OCI-LY7 (cell line): ENCODE measurements at regions not wholly inside any gene's neighbourhood (a gene's known extent, or its start where the extent isn't known, plus 50 kb on each side); places are given as distances from the start of the nearest gene placed in this dataset.
"Not testable (repeated sequence)": the region's sequence is repeated elsewhere in the genome, so short reads cannot be mapped to it uniquely, and the experiment has no call there.

Experiments used
- BruUV-seq: library from RNA; stranded (reverse); fragments of 400-500 nt; replicated peaks from 2 replicates; lab custom pipeline; 2021; lab: Mats Ljungman, UMichigan
- CTCF ChIA-PET: fragments of 300-600 bp; sonication (Branson Sonifier 250); formaldehyde crosslinking; loops from one replicate; lab custom pipeline; 2022; ENCODE audit warnings: antibody characterized with exemption; ENCODE audit not compliant: unreplicated experiment; lab: Charles Lee
- POLR2A ChIA-PET: fragments of 300-600 bp; sonication (Branson Sonifier 250); formaldehyde crosslinking; loops from one replicate; lab custom pipeline; 2022; ENCODE audit warnings: antibody characterized with exemption; lab: Charles Lee
- DNase-seq: peaks from one replicate; pipeline ENCODE4 v3.0.0-alpha.2; 2015; ENCODE audit warnings: low spot score
- H2AFZ ChIP-seq: fragments of 200-600 bp; sonication (generic), shearing (Covaris generic); 2 replicates; pipeline ENCODE4 v1.6.1; 2014; ENCODE audit warnings: mild to moderate bottlenecking, antibody characterized with exemption, low read length, moderate library complexity
- H3K27ac ChIP-seq: fragments of 200-600 bp; sonication (generic); 2 replicates; pipeline ENCODE4 v1.5.1; 2014; ENCODE audit warnings: mixed run types, low read depth, mild to moderate bottlenecking, moderate library complexity, low read length, inconsistent platforms; ENCODE audit not compliant: poor library complexity, severe bottlenecking
- H3K36me3 ChIP-seq: fragments of 200-600 bp; sonication (generic); 2 replicates; pipeline ENCODE4 v1.6.1; 2014; ENCODE audit warnings: mild to moderate bottlenecking, antibody characterized with exemption, low read length, moderate library complexity, mixed read lengths; ENCODE audit not compliant: insufficient read depth
- H3K4me1 ChIP-seq: fragments of 200-600 bp; sonication (generic); 2 replicates; pipeline ENCODE4 v1.5.1; 2014; ENCODE audit warnings: mild to moderate bottlenecking, low read length; ENCODE audit not compliant: insufficient read depth, poor library complexity, severe bottlenecking
- H3K4me2 ChIP-seq: fragments of 200-600 bp; sonication (generic); 2 replicates; pipeline ENCODE4 v1.6.1; 2014; ENCODE audit warnings: mild to moderate bottlenecking, low read length
- H3K4me3 ChIP-seq: fragments of 200-600 bp; sonication (generic); 2 replicates; pipeline ENCODE4 v1.5.1; 2014; ENCODE audit warnings: mild to moderate bottlenecking, low read depth, low read length; ENCODE audit not compliant: poor library complexity, severe bottlenecking
- H3K79me2 ChIP-seq: fragments of 200-600 bp; sonication (generic); 2 replicates; pipeline ENCODE4 v1.6.1; 2016; ENCODE audit warnings: low read depth, mild to moderate bottlenecking, low read length, moderate library complexity, mixed read lengths; ENCODE audit not compliant: insufficient read depth
- H3K9me2 ChIP-seq: fragments of 200-600 bp; sonication (generic); 2 replicates; pipeline ENCODE4 v1.6.1; 2016; ENCODE audit warnings: mild to moderate bottlenecking, low read length, mixed read lengths; ENCODE audit not compliant: insufficient read depth
- H3K9me3 ChIP-seq: fragments of 200-600 bp; sonication (generic); 2 replicates; pipeline ENCODE4 v1.6.1; 2014; ENCODE audit warnings: mild to moderate bottlenecking, mixed run types, low read length, mixed read lengths
- H4K20me1 ChIP-seq: fragments of 200-600 bp; sonication (generic); 2 replicates; pipeline ENCODE4 v1.6.1; 2014; ENCODE audit warnings: mild to moderate bottlenecking, antibody characterized with exemption, low read length, moderate library complexity, mixed read lengths; ENCODE audit not compliant: insufficient read depth
- CTCF ChIP-seq: fragments of 200-600 bp; sonication (generic); conservative IDR thresholded peaks from 2 replicates; pipeline ENCODE4 v1.5.1; 2014; ENCODE audit warnings: mild to moderate bottlenecking, antibody characterized with exemption, low read length, moderate library complexity, mixed read lengths
- EZH2phosphoT487 ChIP-seq: fragments of 200-600 bp; sonication (generic); IDR thresholded peaks from 2 replicates; pipeline ENCODE4 v1.6.1; 2018; ENCODE audit warnings: low read depth, borderline replicate concordance, mild to moderate bottlenecking, mixed run types, antibody characterized with exemption, low read length, moderate library complexity, mixed read lengths
- intact Hi-C: fragments of 100-400 bp; cut with micrococcal nuclease; formaldehyde crosslinking; loops from one replicate; pipeline ENCODE4 v1.10.0; 2022; ENCODE audit not compliant: unreplicated experiment

GRCh38 chr5:60458666-60459065 is 241.3 kb downstream of the DEPDC1B start:
- H3K4me3 ChIP-seq: no peak overlapping the region
- no peaks in the 10 kb centered on the region for H3K9me2 ChIP-seq
- no peak overlapping the region for H3K4me2 ChIP-seq
- no peaks in the 10 kb centered on the region for H3K4me1 ChIP-seq
- no peaks in the 10 kb centered on the region for H4K20me1 ChIP-seq
- TF ChIP-seq EZH2phosphoT487 (no peak), CTCF (no peak)
- H3K27ac ChIP-seq: no peak overlapping the region
- intact Hi-C loops: no loop called here
- BruUV-seq: no TSS peak
- no peak for DNase-seq
- H2AFZ ChIP-seq: no peak overlapping the region
- POLR2A ChIA-PET: no interaction called here
- H3K36me3 ChIP-seq: no peaks in the 10 kb centered on the region
- CTCF ChIA-PET: no interaction called here
- H3K9me3 ChIP-seq: no peaks in the 10 kb centered on the region
- no peaks in the 10 kb centered on the region for H3K79me2 ChIP-seq

GRCh38 chr5:60457233-60457632 is 242.7 kb downstream of the DEPDC1B start:
- H3K4me2 ChIP-seq: no peak overlapping the region
- H3K9me3 ChIP-seq: no peaks in the 10 kb centered on the region
- H3K4me1 ChIP-seq: no peaks in the 10 kb centered on the region
- POLR2A ChIA-PET: no interaction called here
- no peaks in the 10 kb centered on the region for H4K20me1 ChIP-seq
- no peak overlapping the region for H3K27ac ChIP-seq
- H3K36me3 ChIP-seq: no peaks in the 10 kb centered on the region
- no peaks in the 10 kb centered on the region for H3K79me2 ChIP-seq
- CTCF ChIA-PET: no interaction called here
- H2AFZ ChIP-seq: no peak overlapping the region
- intact Hi-C loops: no loop called here
- DNase-seq: no peak
- H3K4me3 ChIP-seq: no peak overlapping the region
- H3K9me2 ChIP-seq: no peaks in the 10 kb centered on the region
- TF ChIP-seq CTCF: no peak
- TF ChIP-seq EZH2phosphoT487: no peak
- BruUV-seq: no TSS peak

GRCh38 chr5:60455589-60455988 is 244.4 kb downstream of the DEPDC1B start:
- no peak overlapping the region for H3K27ac ChIP-seq
- no peak for DNase-seq
- CTCF ChIA-PET: no interaction called here
- no peak overlapping the region for H3K4me2 ChIP-seq
- POLR2A ChIA-PET: no interaction called here
- no peak overlapping the region for H3K4me3 ChIP-seq
- no peak overlapping the region for H2AFZ ChIP-seq
- TF ChIP-seq CTCF: no peak
- no peak for TF ChIP-seq EZH2phosphoT487
- no peaks in the 10 kb centered on the region for H4K20me1 ChIP-seq
- no peaks in the 10 kb centered on the region for H3K36me3 ChIP-seq
- no peaks in the 10 kb centered on the region for H3K9me3 ChIP-seq
- H3K79me2 ChIP-seq: no peaks in the 10 kb centered on the region
- no peaks in the 10 kb centered on the region for H3K4me1 ChIP-seq
- intact Hi-C loops: no loop called here
- no TSS peak for BruUV-seq
- no peaks in the 10 kb centered on the region for H3K9me2 ChIP-seq

- H3K4me3 ChIP-seq, H2AFZ ChIP-seq, CTCF ChIA-PET, H3K9me3 ChIP-seq, H3K36me3 ChIP-seq, H3K79me2 ChIP-seq, H3K27ac ChIP-seq, intact Hi-C loops, H3K9me2 ChIP-seq, H4K20me1 ChIP-seq, BruUV-seq, H3K4me1 ChIP-seq, DNase-seq, H3K4me2 ChIP-seq: not testable (repeated sequence)
- POLR2A ChIA-PET: interaction anchor here (0.6 kb wide), 1 partner anchor 11 kb away, joined by 3 read pairs; no protein-coding TSS in a partner anchor
Observed at GRCh38 chr5:60454277-60454676, 245.7 kb downstream of the DEPDC1B start.
